ENCODE measurements at regions not wholly inside any gene's neighbourhood (a gene's known extent, or its start where the extent isn't known, plus 50 kb on each side); places are given as distances from the start of the nearest gene placed in this dataset.
"Not testable (repeated sequence)": the region's sequence is repeated elsewhere in the genome, so short reads cannot be mapped to it uniquely, and the experiment has no call there.

DNA sequence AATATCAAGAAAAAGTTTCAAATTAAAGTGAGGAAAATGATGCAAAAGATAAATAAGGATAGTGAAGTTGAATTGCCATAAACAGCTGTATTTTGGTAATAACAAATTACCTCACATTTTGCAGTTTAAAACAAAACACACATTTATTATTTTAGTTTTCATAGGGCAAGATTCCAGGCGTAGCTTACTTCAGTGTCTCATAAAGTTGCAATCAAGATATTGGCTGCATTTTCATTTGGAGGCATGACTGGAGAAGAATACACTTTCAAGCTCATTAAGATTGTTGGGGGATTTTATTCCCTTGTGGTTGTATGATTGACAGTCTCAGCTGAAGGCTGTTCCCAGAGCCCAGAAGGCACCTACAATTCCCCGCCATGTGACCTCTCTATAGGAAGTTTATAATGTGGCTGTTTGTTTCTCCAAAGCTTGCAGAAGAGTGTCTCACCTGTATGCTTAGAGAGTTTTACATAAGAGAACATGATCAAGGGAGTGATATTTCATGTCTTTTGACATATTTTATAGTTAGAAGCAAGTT is 151.4 kb downstream of the OTOL1 start:
- no peak for DNase-seq (ENCODE audit: low read depth)
- TF ChIP-seq CTCF (IDR thresholded peaks at IDR 0.05; ENCODE audit: control insufficient read depth, extremely low read depth, insufficient read depth): no peak
- no peak overlapping the region for H3K4me3 ChIP-seq (ENCODE audit: low read depth, low read length)

- no peak for TF ChIP-seq CTCF (IDR thresholded peaks at IDR 0.05; ENCODE audit: control insufficient read depth, extremely low read depth, insufficient read depth)
- no peak overlapping the region for H3K4me3 ChIP-seq (ENCODE audit: low read depth, low read length)
- no peak for DNase-seq (ENCODE audit: low read depth)
Observed at GRCh38 chr3:161649900-161650484, 153.4 kb downstream of the OTOL1 start.

DNA sequence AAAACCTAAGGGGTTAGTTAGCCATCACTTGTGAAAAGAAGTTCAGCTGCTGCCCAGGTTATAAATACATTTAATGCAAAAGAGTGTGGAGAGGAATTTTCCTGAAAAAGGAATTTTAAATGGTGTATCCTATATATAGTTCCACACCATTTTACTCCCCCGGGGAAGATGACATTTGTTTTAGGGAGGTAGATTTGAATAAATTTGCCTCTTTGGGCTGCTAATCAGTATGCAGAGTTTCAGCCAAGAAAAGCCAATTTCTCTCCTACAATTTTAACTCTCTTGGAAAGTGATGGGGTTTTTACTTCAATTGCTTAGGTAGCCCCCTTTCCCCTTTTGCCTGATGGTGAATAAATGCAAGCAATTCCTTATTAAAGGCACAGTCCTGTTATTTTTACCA is 161.2 kb downstream of the OTOL1 start:
- H3K4me3 ChIP-seq (ENCODE audit: low read depth, low read length): no peak overlapping the region
- no peak for DNase-seq (ENCODE audit: low read depth)
- no peak for TF ChIP-seq CTCF (IDR thresholded peaks at IDR 0.05; ENCODE audit: control insufficient read depth, extremely low read depth, insufficient read depth)

DNA sequence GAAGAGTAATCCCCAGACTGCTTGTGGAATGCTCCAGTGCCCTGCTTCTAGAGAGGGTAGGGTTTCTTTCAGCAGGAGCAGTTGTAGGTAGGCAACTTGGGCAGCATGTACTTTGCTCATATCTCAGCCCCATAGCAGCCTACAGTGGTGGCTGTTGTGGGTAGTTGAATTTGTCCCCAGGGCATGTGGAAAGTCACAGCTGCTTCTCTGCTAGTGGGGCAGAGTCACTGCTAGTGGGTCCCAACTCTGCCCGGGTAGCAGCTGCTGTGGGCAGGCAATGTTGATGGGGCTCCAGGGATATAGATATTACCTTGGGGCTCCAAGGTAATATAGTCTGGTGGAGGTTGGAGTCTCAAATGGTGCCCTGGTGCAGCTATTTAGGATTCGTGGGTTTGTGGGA is 174.5 kb downstream of the OTOL1 start:
- DNase-seq (ENCODE audit: low read depth): no peak
- H3K4me3 ChIP-seq (ENCODE audit: low read depth, low read length): no peak overlapping the region
- no peak for TF ChIP-seq CTCF (IDR thresholded peaks at IDR 0.05; ENCODE audit: control insufficient read depth, extremely low read depth, insufficient read depth)

DNA sequence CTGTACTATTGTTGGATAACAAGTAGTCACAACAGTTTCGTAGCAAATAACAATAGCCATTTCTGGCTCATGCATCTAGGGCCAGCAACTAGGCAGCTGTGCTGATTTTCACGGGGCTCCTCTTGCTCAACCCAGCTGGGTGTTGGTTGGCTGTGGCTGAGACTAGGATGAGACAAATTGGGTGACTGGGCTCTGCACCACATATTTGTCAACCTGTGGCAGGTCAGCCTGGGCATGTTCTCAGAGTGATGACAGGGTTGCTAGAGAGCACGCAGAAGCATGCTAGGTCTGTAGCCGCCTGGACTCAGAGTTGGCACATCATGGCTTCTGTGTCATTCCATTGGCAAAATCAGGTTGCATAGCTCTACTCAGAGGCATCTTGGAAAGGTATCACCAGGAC is 175.9 kb downstream of the OTOL1 start:
- TF ChIP-seq CTCF (IDR thresholded peaks at IDR 0.05; ENCODE audit: control insufficient read depth, extremely low read depth, insufficient read depth): no peak
- DNase-seq (ENCODE audit: low read depth): no peak
- H3K4me3 ChIP-seq (ENCODE audit: low read depth, low read length): no peak overlapping the region

DNA sequence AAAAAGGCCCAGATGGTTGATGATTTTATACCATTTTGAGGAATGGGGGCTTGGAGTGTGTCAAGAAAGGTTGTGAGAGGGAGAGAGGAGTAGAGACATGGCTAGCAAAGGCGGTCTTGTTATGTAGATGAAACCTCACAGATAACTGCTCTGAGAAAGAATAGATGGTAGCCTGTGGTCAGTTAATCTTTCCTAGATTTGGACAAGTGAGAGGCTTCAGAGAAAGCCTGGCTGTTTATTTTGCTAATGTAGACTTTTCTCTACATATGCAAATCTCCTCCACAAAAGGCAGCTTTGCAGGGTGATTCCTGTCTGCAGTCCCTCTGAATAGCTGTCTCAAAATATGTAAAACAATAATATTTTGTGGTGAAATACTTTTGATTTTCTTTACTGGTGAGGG is 177.3 kb downstream of the OTOL1 start:
- TF ChIP-seq CTCF (IDR thresholded peaks at IDR 0.05; ENCODE audit: control insufficient read depth, extremely low read depth, insufficient read depth): no peak
- H3K4me3 ChIP-seq (ENCODE audit: low read depth, low read length): no peak overlapping the region
- no peak for DNase-seq (ENCODE audit: low read depth)

DNA sequence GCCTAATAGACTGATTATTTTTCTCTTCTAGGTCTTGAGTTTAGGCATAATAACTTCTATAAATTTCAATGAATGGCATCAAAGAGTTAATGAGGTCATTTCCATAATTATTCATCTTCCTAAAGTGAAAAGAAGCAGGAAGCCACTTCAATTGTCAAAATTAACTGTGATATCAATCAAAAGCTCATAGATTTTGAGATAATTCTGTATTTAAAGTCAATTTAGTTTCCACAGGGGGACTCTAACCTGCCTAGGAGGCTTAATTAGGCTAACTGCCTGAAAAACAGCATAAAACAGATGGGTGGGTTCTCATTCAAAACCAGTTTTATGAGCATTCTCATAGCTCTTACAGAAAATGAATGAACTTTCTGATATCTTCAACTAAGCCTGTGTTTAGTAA is 177.8 kb downstream of the OTOL1 start:
- H3K4me3 ChIP-seq (ENCODE audit: low read depth, low read length): no peak overlapping the region
- no peak for TF ChIP-seq CTCF (IDR thresholded peaks at IDR 0.05; ENCODE audit: control insufficient read depth, extremely low read depth, insufficient read depth)
- DNase-seq (ENCODE audit: low read depth): no peak

GRCh38 chr3:161681831-161682230 is 185.2 kb downstream of the OTOL1 start:
- H3K4me3 ChIP-seq (ENCODE audit: low read depth, low read length); DNase-seq (ENCODE audit: low read depth): not testable (repeated sequence)

Data from LNCaP clone FGC (cell line).